Ectodermal cell (in vitro differentiated cells): ENCODE measurements at regions not wholly inside any gene's neighbourhood (a gene's known extent, or its start where the extent isn't known, plus 50 kb on each side); places are given as distances from the start of the nearest gene placed in this dataset.

Source experiments
- H3K27ac ChIP-seq: 2 replicates; pipeline ENCODE4 v1.7.0; 2013; ENCODE audit warnings: mild to moderate bottlenecking, low read depth, low read length; ENCODE audit not compliant: insufficient read depth, poor library complexity, severe bottlenecking
- H3K27me3 ChIP-seq: 2 replicates; pipeline ENCODE4 v1.7.0; 2013; ENCODE audit warnings: mild to moderate bottlenecking, low read length; ENCODE audit not compliant: insufficient read depth, control insufficient read depth, poor library complexity, severe bottlenecking
- H3K36me3 ChIP-seq: one replicate; pipeline ENCODE4 v1.7.0; 2013; ENCODE audit warnings: low read length; ENCODE audit not compliant: control insufficient read depth, insufficient read depth
- H3K4me1 ChIP-seq: one replicate; pipeline ENCODE4 v1.7.0; 2013; ENCODE audit warnings: low read length; ENCODE audit not compliant: control insufficient read depth, insufficient read depth
- H3K4me3 ChIP-seq: 2 replicates; pipeline ENCODE4 v1.7.0; 2013; ENCODE audit warnings: low read depth, low read length, control low read depth; ENCODE audit not compliant: insufficient read depth
- H3K9me3 ChIP-seq: 2 replicates; pipeline ENCODE4 v1.7.0; 2013; ENCODE audit warnings: mild to moderate bottlenecking, low read length, moderate library complexity; ENCODE audit not compliant: control insufficient read depth
- WGBS, 2 experiments: methylation state at CpG; one replicate each; pipeline ENCODE4 v1.1.7; 2013; ENCODE audit warnings: missing lambda C conversion rate in 2 of 2; 5-methylcytosine and 5-hydroxymethylcytosine counted together

GRCh38 chr4:19930742-19931141 lies 321.0 kb upstream of the SLIT2 start:
- Histone ChIP-seq H3K36me3 (no peaks in the 10 kb centered on the region), H3K9me3 (no peaks in the 10 kb centered on the region)

GRCh38 chr4:19927381-19927780 lies 324.3 kb upstream of the SLIT2 start:
- Histone ChIP-seq H3K9me3 (no peaks in the 10 kb centered on the region), H3K27ac (no peak overlapping the region), H3K4me1 (no peaks in the 10 kb centered on the region), H3K36me3 (no peaks in the 10 kb centered on the region), H3K4me3 (no peak overlapping the region), H3K27me3 (no peaks in the 10 kb centered on the region)
- WGBS, 2 experiments: 92 to 98% methylated on average over 4 of the region's 4 CpGs

More at GRCh38 chr4:19930742-19931141, 321.0 kb upstream of the SLIT2 start:
- 93 to 100% methylated on average over 2 to 3 of the region's 3 CpGs for WGBS, 2 experiments
- H3K4me1 ChIP-seq: no peaks in the 10 kb centered on the region
- H3K27ac ChIP-seq: no peak overlapping the region
- H3K4me3 ChIP-seq: no peak overlapping the region
- no peaks in the 10 kb centered on the region for H3K27me3 ChIP-seq

- H3K36me3 ChIP-seq: no peaks in the 10 kb centered on the region
- no peaks in the 10 kb centered on the region for H3K4me1 ChIP-seq
- no peaks in the 10 kb centered on the region for H3K27me3 ChIP-seq
- no peak overlapping the region for H3K4me3 ChIP-seq
- no peak overlapping the region for H3K27ac ChIP-seq
- H3K9me3 ChIP-seq: no peaks in the 10 kb centered on the region
Measured at GRCh38 chr4:19925516-19925915, 326.2 kb upstream of the SLIT2 start.

- Histone ChIP-seq H3K4me3 (no peak overlapping the region), H3K27ac (no peak overlapping the region), H3K4me1 (no peaks in the 10 kb centered on the region), H3K36me3 (no peaks in the 10 kb centered on the region), H3K9me3 (no peaks in the 10 kb centered on the region), H3K27me3 (no peaks in the 10 kb centered on the region)
- 100% methylated on average over 1 of the region's 1 CpG for WGBS, 2 experiments
Measured at GRCh38 chr4:19924761-19925160, 326.9 kb upstream of the SLIT2 start.

- Histone ChIP-seq H3K4me3 (no peak overlapping the region), H3K4me1 (no peaks in the 10 kb centered on the region), H3K9me3 (no peaks in the 10 kb centered on the region), H3K36me3 (no peaks in the 10 kb centered on the region), H3K27ac (no peak overlapping the region), H3K27me3 (no peaks in the 10 kb centered on the region)
- 95 to 96% methylated on average over 2 to 3 of the region's 3 CpGs for WGBS, 2 experiments
Measured at GRCh38 chr4:19915276-19915675, 336.4 kb upstream of the SLIT2 start.

- H3K36me3 ChIP-seq: no peaks in the 10 kb centered on the region
- H3K9me3 ChIP-seq: no peaks in the 10 kb centered on the region
- H3K27ac ChIP-seq: no peak overlapping the region
- no peak overlapping the region for H3K4me3 ChIP-seq
- H3K4me1 ChIP-seq: no peaks in the 10 kb centered on the region
- H3K27me3 ChIP-seq: no peaks in the 10 kb centered on the region
- 100% methylated on average over 1 of the region's 2 CpGs; no CpG with 5 or more reads in 1 of the 2 experiments for WGBS, 2 experiments
Measured at GRCh38 chr4:19913650-19914049, 338.1 kb upstream of the SLIT2 start.

- Histone ChIP-seq H3K27ac (no peak overlapping the region), H3K4me1 (no peaks in the 10 kb centered on the region), H3K4me3 (no peak overlapping the region), H3K27me3 (no peaks in the 10 kb centered on the region), H3K36me3 (no peaks in the 10 kb centered on the region), H3K9me3 (no peaks in the 10 kb centered on the region)
- 100% methylated on average over 1 of the region's 1 CpG for WGBS, 2 experiments
Measured at GRCh38 chr4:19910861-19911525, 340.7 kb upstream of the SLIT2 start.

- Histone ChIP-seq H3K4me3 (no peak overlapping the region), H3K36me3 (no peaks in the 10 kb centered on the region), H3K4me1 (no peaks in the 10 kb centered on the region), H3K9me3 (no peaks in the 10 kb centered on the region), H3K27ac (no peak overlapping the region), H3K27me3 (no peaks in the 10 kb centered on the region)
- WGBS, 2 experiments: 86 to 94% methylated on average over 2 to 3 of the region's 3 CpGs
Measured at GRCh38 chr4:19905024-19905423, 346.7 kb upstream of the SLIT2 start.

- Histone ChIP-seq H3K27me3 (no peaks in the 10 kb centered on the region), H3K4me3 (no peak overlapping the region), H3K36me3 (no peaks in the 10 kb centered on the region), H3K27ac (no peak overlapping the region), H3K9me3 (no peaks in the 10 kb centered on the region), H3K4me1 (no peaks in the 10 kb centered on the region)
- WGBS, 2 experiments: 90 to 91% methylated on average over 2 of the region's 2 CpGs
Measured at GRCh38 chr4:19888587-19888986, 363.1 kb upstream of the SLIT2 start.

GRCh38 chr4:19883841-19884240 lies 367.9 kb upstream of the SLIT2 start:
- Histone ChIP-seq H3K27ac (no peak overlapping the region), H3K4me3 (no peak overlapping the region), H3K36me3 (no peaks in the 10 kb centered on the region), H3K27me3 (no peaks in the 10 kb centered on the region), H3K4me1 (no peaks in the 10 kb centered on the region), H3K9me3 (no peaks in the 10 kb centered on the region)

- Histone ChIP-seq H3K9me3 (no peaks in the 10 kb centered on the region), H3K36me3 (no peaks in the 10 kb centered on the region), H3K27me3 (no peaks in the 10 kb centered on the region), H3K4me1 (no peaks in the 10 kb centered on the region), H3K4me3 (no peak overlapping the region), H3K27ac (no peak overlapping the region)
- WGBS, 2 experiments: 65 to 66% methylated on average over 5 of the region's 5 CpGs
Measured at GRCh38 chr4:19880206-19880605, 371.5 kb upstream of the SLIT2 start.
